ENCODE measurements at regions not wholly inside any gene's neighbourhood (a gene's known extent, or its start where the extent isn't known, plus 50 kb on each side); places are given as distances from the start of the nearest gene placed in this dataset.

- intact Hi-C loops (cut with DNase I) = no loop called here
- 70% methylated on average over 2 of the region's 2 CpGs for WGBS
Measured at GRCh38 chr13:47119575-47120235, 222.9 kb upstream of the HTR2A start.

GRCh38 chr13:47117268-47117667 lies 220.4 kb upstream of the HTR2A start:
- no peaks in the 10 kb centered on the region for H3K36me3 ChIP-seq
- intact Hi-C loops (cut with DNase I) = no loop called here
- H3K27ac ChIP-seq (replicated peaks in 1 of 4) = no peak overlapping the region
- no peak for DNase-seq (ENCODE audit: extremely low spot score)
- H3K9me3 ChIP-seq = no peaks in the 10 kb centered on the region
- 63% methylated on average over 3 of the region's 3 CpGs for WGBS
- no peaks in the 10 kb centered on the region for H3K27me3 ChIP-seq
- no peak overlapping the region for H3K4me3 ChIP-seq
- TF ChIP-seq CTCF (IDR thresholded peaks at IDR 0.05) (no peak), POLR2A (IDR thresholded peaks at IDR 0.05; ENCODE audit: low read depth) (no peak), EP300 (IDR thresholded peaks at IDR 0.05) (no peak), POLR2AphosphoS5 (IDR thresholded peaks at IDR 0.05) (no peak)
- H3K4me1 ChIP-seq = no peaks in the 10 kb centered on the region

More at GRCh38 chr13:47119575-47120235, 222.9 kb upstream of the HTR2A start:
- DNase-seq (ENCODE audit: extremely low spot score) = no peak
- no peaks in the 10 kb centered on the region for H3K9me3 ChIP-seq
- H3K36me3 ChIP-seq = no peaks in the 10 kb centered on the region
- no peaks in the 10 kb centered on the region for H3K4me1 ChIP-seq
- H3K27me3 ChIP-seq = no peaks in the 10 kb centered on the region
- no peak overlapping the region for H3K4me3 ChIP-seq
- H3K27ac ChIP-seq (replicated peaks in 1 of 4) = no peak overlapping the region
- no peak for TF ChIP-seq CTCF (IDR thresholded peaks at IDR 0.05)
- TF ChIP-seq POLR2AphosphoS5 (IDR thresholded peaks at IDR 0.05) = no peak
- TF ChIP-seq EP300 (IDR thresholded peaks at IDR 0.05) = no peak
- no peak for TF ChIP-seq POLR2A (IDR thresholded peaks at IDR 0.05; ENCODE audit: low read depth)

- Histone ChIP-seq H3K9me3 (no peaks in the 10 kb centered on the region), H3K4me1 (no peaks in the 10 kb centered on the region), H3K27me3 (no peaks in the 10 kb centered on the region), H3K36me3 (no peaks in the 10 kb centered on the region), H3K4me3 (no peak overlapping the region), H3K27ac (replicated peaks in 1 of 4) (no peak overlapping the region)
- TF ChIP-seq POLR2A (IDR thresholded peaks at IDR 0.05; ENCODE audit: low read depth) (no peak), EP300 (IDR thresholded peaks at IDR 0.05) (no peak), CTCF (IDR thresholded peaks at IDR 0.05) (no peak), POLR2AphosphoS5 (IDR thresholded peaks at IDR 0.05) (no peak)
- 92% methylated on average over 1 of the region's 1 CpG for WGBS
- intact Hi-C loops (cut with DNase I) = no loop called here
- DNase-seq (ENCODE audit: extremely low spot score) = no peak
Measured at GRCh38 chr13:47114030-47114429, 217.2 kb upstream of the HTR2A start.

- 82% methylated on average over 1 of the region's 1 CpG for WGBS
- H3K27me3 ChIP-seq = no peaks in the 10 kb centered on the region
- H3K27ac ChIP-seq (replicated peaks in 1 of 4) = no peak overlapping the region
- no peak for DNase-seq (ENCODE audit: extremely low spot score)
- TF ChIP-seq EP300 (IDR thresholded peaks at IDR 0.05) (no peak), CTCF (IDR thresholded peaks at IDR 0.05) (no peak), POLR2AphosphoS5 (IDR thresholded peaks at IDR 0.05) (no peak), POLR2A (IDR thresholded peaks at IDR 0.05; ENCODE audit: low read depth) (no peak)
- no peaks in the 10 kb centered on the region for H3K4me1 ChIP-seq
- no peaks in the 10 kb centered on the region for H3K36me3 ChIP-seq
- H3K4me3 ChIP-seq = no peak overlapping the region
- no peaks in the 10 kb centered on the region for H3K9me3 ChIP-seq
- intact Hi-C loops (cut with DNase I) = no loop called here
Measured at GRCh38 chr13:47112903-47113299, 216.0 kb upstream of the HTR2A start.

All from esophagus muscularis mucosa (tissue), 4 donors.